T-helper 1 cell treated with Interleukin-12 subunit alpha and Interleukin-12 subunit beta and Interleukin-4 antibody, amounts not matched to agents 30 ng/mL and 1 ng/mL, for 36 hours (primary cell): ENCODE measurements at regions not wholly inside any gene's neighbourhood (a gene's known extent, or its start where the extent isn't known, plus 50 kb on each side); places are given as distances from the start of the nearest gene placed in this dataset.
"Not testable (repeated sequence)": the region's sequence is repeated elsewhere in the genome, so short reads cannot be mapped to it uniquely, and the experiment has no call there.

ENCODE experiments used
- intact Hi-C: fragments of 100-400 bp; cut with micrococcal nuclease; formaldehyde crosslinking; loops from one replicate; pipeline ENCODE4 v1.15.1; 2024

GRCh38 chrX:65888150-65888549 lies 151.7 kb downstream of the VSIG4 start:
- intact Hi-C loops, result not testable (repeated sequence)

- intact Hi-C loops, result no loop called here
Measured at GRCh38 chrX:65883556-65883955, 156.3 kb downstream of the VSIG4 start.

- intact Hi-C loops, result no loop called here
Measured at GRCh38 chrX:65879977-65880799, 159.7 kb downstream of the VSIG4 start.

GRCh38 chrX:65878456-65878855 lies 161.4 kb downstream of the VSIG4 start:
- intact Hi-C loops, result no loop called here

GRCh38 chrX:65877953-65878352 lies 161.9 kb downstream of the VSIG4 start:
- intact Hi-C loops, result no loop called here

GRCh38 chrX:65875614-65876013 lies 164.3 kb downstream of the VSIG4 start:
- intact Hi-C loops, result not testable (repeated sequence)

GRCh38 chrX:65874765-65875164 lies 165.1 kb downstream of the VSIG4 start:
- intact Hi-C loops, result no loop called here

- intact Hi-C loops, result no loop called here
Measured at GRCh38 chrX:65874110-65874509, 165.8 kb downstream of the VSIG4 start.

- intact Hi-C loops, result no loop called here
Measured at GRCh38 chrX:65873385-65873784, 166.5 kb downstream of the VSIG4 start.

GRCh38 chrX:65871671-65872311 lies 168.1 kb downstream of the VSIG4 start:
- intact Hi-C loops, result loop anchor here (1.0 kb wide), 1 partner anchor 115 kb away; no protein-coding TSS in a partner anchor

GRCh38 chrX:65870544-65870943 lies 169.3 kb downstream of the VSIG4 start:
- intact Hi-C loops, result not testable (repeated sequence)

- intact Hi-C loops, result loop anchor here (1.0 to 10.0 kb wide), 7 partner anchors 44 to 832 kb away; partner anchors contain the start of gene ZC3H12B
Measured at GRCh38 chrX:65866773-65867172, 173.1 kb downstream of the VSIG4 start.

GRCh38 chrX:65866146-65866545 lies 173.7 kb downstream of the VSIG4 start:
- intact Hi-C loops, result loop anchor here (1.0 to 10.0 kb wide), 7 partner anchors 44 to 831 kb away; partner anchors contain the start of gene ZC3H12B

GRCh38 chrX:65862638-65863037 lies 177.2 kb downstream of the VSIG4 start:
- intact Hi-C loops, result loop anchor here (10.0 kb wide), 1 partner anchor 828 kb away; the partner anchor contains the start of gene ZC3H12B

GRCh38 chrX:65859299-65859698 lies 180.6 kb downstream of the VSIG4 start:
- intact Hi-C loops, result no loop called here

GRCh38 chrX:65854437-65854836 lies 185.4 kb downstream of the VSIG4 start:
- intact Hi-C loops, result not testable (repeated sequence)

- intact Hi-C loops, result not testable (repeated sequence)
Measured at GRCh38 chrX:65851306-65851705, 183.9 kb downstream of the MSN start.

GRCh38 chrX:65850821-65851220 lies 183.4 kb downstream of the MSN start:
- intact Hi-C loops, result not testable (repeated sequence)

GRCh38 chrX:65846974-65847373 lies 179.5 kb downstream of the MSN start:
- intact Hi-C loops, result no loop called here

GRCh38 chrX:65841263-65841662 lies 173.8 kb downstream of the MSN start:
- intact Hi-C loops, result no loop called here

- intact Hi-C loops, result no loop called here
Measured at GRCh38 chrX:65838674-65839073, 171.2 kb downstream of the MSN start.

GRCh38 chrX:65837875-65838549 lies 170.6 kb downstream of the MSN start:
- intact Hi-C loops, result no loop called here
